ENCODE measurements at regions not wholly inside any gene's neighbourhood (a gene's known extent, or its start where the extent isn't known, plus 50 kb on each side); places are given as distances from the start of the nearest gene placed in this dataset.

DNA sequence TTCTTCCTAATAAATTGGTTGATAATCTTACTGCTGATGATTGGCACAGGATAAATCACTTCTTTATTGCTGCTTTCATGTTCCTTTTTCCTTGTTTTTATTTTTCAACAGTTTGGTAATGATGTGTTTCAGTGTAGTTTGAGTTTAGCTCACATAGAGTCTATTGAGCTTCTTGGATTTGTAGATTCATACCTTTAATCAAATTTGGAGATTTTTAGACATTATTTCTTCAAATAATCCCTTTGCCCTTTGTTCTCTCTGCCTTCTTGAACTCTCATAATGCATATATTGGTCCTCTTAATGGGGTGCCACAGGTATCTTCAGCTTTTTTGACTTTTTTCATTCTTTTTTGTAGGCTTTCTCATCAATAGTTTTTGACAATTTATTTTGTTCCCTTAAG is 275.3 kb downstream of the TLE4 start:
- dilution Hi-C loops (cut with MboI; ENCODE audit: extremely low pct_ligation_motif_present, low sequenced_read_pairs), result no loop called here
- H2AFZ ChIP-seq (ENCODE audit: control insufficient read depth, low read length), result no peak overlapping the region
- H3K36me3 ChIP-seq (ENCODE audit: control insufficient read depth in 2 of 2, extremely low read depth in 1 of 2, insufficient read depth in 2 of 2, low read length in 2 of 2), result no peaks in the 10 kb centered on the region
- DNase-seq (ENCODE audit: low read depth, low spot score) (no peak), FAIRE-seq (no peak)
- no peak overlapping the region for H3K27ac ChIP-seq (ENCODE audit: control insufficient read depth, insufficient read depth, low read length)
- H4K20me1 ChIP-seq (ENCODE audit: control insufficient read depth, extremely low read depth, insufficient read depth, low read length), result no peaks in the 10 kb centered on the region
- no peaks in the 10 kb centered on the region for H3K9me3 ChIP-seq (ENCODE audit: control insufficient read depth, low read depth, low read length)
- H3K4me2 ChIP-seq (ENCODE audit: control insufficient read depth, extremely low read depth, insufficient read depth, low read depth, low read length), result no peak overlapping the region
- no peaks in the 10 kb centered on the region for H3K9me1 ChIP-seq (ENCODE audit: control insufficient read depth, extremely low read depth, insufficient read depth, low read length)
- no peaks in the 10 kb centered on the region for H3K79me2 ChIP-seq (ENCODE audit: control insufficient read depth, insufficient read depth, low read length)
- H3K27me3 ChIP-seq (ENCODE audit: control insufficient read depth, extremely low read depth, insufficient read depth, low read length), result no peaks in the 10 kb centered on the region
- no peaks in the 10 kb centered on the region for H3K4me1 ChIP-seq (ENCODE audit: control insufficient read depth, extremely low read depth, insufficient read depth, low read length)
- no peak overlapping the region for H3K4me3 ChIP-seq (ENCODE audit: control insufficient read depth in 2 of 3, extremely low read depth in 1 of 3, insufficient read depth in 2 of 3, low read depth in 1 of 3, low read length in 3 of 3)
- H3K9ac ChIP-seq (ENCODE audit: control insufficient read depth, extremely low read depth, insufficient read depth, low read length), result no peak overlapping the region
- TF ChIP-seq, protein P1, sequence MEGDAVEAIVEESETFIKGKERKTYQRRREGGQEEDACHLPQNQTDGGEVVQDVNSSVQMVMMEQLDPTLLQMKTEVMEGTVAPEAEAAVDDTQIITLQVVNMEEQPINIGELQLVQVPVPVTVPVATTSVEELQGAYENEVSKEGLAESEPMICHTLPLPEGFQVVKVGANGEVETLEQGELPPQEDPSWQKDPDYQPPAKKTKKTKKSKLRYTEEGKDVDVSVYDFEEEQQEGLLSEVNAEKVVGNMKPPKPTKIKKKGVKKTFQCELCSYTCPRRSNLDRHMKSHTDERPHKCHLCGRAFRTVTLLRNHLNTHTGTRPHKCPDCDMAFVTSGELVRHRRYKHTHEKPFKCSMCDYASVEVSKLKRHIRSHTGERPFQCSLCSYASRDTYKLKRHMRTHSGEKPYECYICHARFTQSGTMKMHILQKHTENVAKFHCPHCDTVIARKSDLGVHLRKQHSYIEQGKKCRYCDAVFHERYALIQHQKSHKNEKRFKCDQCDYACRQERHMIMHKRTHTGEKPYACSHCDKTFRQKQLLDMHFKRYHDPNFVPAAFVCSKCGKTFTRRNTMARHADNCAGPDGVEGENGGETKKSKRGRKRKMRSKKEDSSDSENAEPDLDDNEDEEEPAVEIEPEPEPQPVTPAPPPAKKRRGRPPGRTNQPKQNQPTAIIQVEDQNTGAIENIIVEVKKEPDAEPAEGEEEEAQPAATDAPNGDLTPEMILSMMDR (optimal IDR thresholded peaks at IDR 0.05 in 1 of 3, IDR thresholded peaks at IDR 0.05 in 1 of 3, conservative IDR thresholded peaks at IDR 0.05 in 1 of 3; ENCODE audit: extremely low read depth in 1 of 3, insufficient read depth in 2 of 3, low read length in 3 of 3), result no peak
- TF ChIP-seq EZH2 (IDR thresholded peaks at IDR 0.05; ENCODE audit: low read length), result no peak

- FAIRE-seq, result no peak
- Histone ChIP-seq H3K4me3 (ENCODE audit: control insufficient read depth in 2 of 3, extremely low read depth in 1 of 3, insufficient read depth in 2 of 3, low read depth in 1 of 3, low read length in 3 of 3) (no peak overlapping the region), H3K9me3 (ENCODE audit: control insufficient read depth, low read depth, low read length) (no peaks in the 10 kb centered on the region), H3K79me2 (ENCODE audit: control insufficient read depth, insufficient read depth, low read length) (no peaks in the 10 kb centered on the region), H3K9me1 (ENCODE audit: control insufficient read depth, extremely low read depth, insufficient read depth, low read length) (no peaks in the 10 kb centered on the region), H2AFZ (ENCODE audit: control insufficient read depth, low read length) (no peak overlapping the region), H3K36me3 (ENCODE audit: control insufficient read depth in 2 of 2, extremely low read depth in 1 of 2, insufficient read depth in 2 of 2, low read length in 2 of 2) (no peaks in the 10 kb centered on the region), H3K27me3 (ENCODE audit: control insufficient read depth, extremely low read depth, insufficient read depth, low read length) (no peaks in the 10 kb centered on the region), H4K20me1 (ENCODE audit: control insufficient read depth, extremely low read depth, insufficient read depth, low read length) (no peaks in the 10 kb centered on the region), H3K4me2 (ENCODE audit: control insufficient read depth, extremely low read depth, insufficient read depth, low read depth, low read length) (no peak overlapping the region), H3K9ac (ENCODE audit: control insufficient read depth, extremely low read depth, insufficient read depth, low read length) (no peak overlapping the region), H3K27ac (ENCODE audit: control insufficient read depth, insufficient read depth, low read length) (no peak overlapping the region), H3K4me1 (ENCODE audit: control insufficient read depth, extremely low read depth, insufficient read depth, low read length) (no peaks in the 10 kb centered on the region)
- dilution Hi-C loops (cut with MboI; ENCODE audit: extremely low pct_ligation_motif_present, low sequenced_read_pairs), result no loop called here
- no peak for DNase-seq (ENCODE audit: low read depth, low spot score)
- no peak for TF ChIP-seq EZH2 (IDR thresholded peaks at IDR 0.05; ENCODE audit: low read length)
- TF ChIP-seq, protein P1 (optimal IDR thresholded peaks at IDR 0.05 in 1 of 3, IDR thresholded peaks at IDR 0.05 in 1 of 3, conservative IDR thresholded peaks at IDR 0.05 in 1 of 3; ENCODE audit: extremely low read depth in 1 of 3, insufficient read depth in 2 of 3, low read length in 3 of 3), result no peak
Observed at GRCh38 chr9:79829566-79830302, 258.0 kb downstream of the TLE4 start.
